ENCODE measurements at regions not wholly inside any gene's neighbourhood (a gene's known extent, or its start where the extent isn't known, plus 50 kb on each side); places are given as distances from the start of the nearest gene placed in this dataset.

- Histone ChIP-seq H3K4me3 (ENCODE audit: low read depth, low read length) (no peak overlapping the region), H3K9me3 (ENCODE audit: severe bottlenecking) (no peaks in the 10 kb centered on the region), H3K27me3 (ENCODE audit: insufficient read depth, low read depth, severe bottlenecking) (no peaks in the 10 kb centered on the region), H3K27ac (no peak overlapping the region), H3K36me3 (no peaks in the 10 kb centered on the region)
- TF ChIP-seq, protein P1, sequence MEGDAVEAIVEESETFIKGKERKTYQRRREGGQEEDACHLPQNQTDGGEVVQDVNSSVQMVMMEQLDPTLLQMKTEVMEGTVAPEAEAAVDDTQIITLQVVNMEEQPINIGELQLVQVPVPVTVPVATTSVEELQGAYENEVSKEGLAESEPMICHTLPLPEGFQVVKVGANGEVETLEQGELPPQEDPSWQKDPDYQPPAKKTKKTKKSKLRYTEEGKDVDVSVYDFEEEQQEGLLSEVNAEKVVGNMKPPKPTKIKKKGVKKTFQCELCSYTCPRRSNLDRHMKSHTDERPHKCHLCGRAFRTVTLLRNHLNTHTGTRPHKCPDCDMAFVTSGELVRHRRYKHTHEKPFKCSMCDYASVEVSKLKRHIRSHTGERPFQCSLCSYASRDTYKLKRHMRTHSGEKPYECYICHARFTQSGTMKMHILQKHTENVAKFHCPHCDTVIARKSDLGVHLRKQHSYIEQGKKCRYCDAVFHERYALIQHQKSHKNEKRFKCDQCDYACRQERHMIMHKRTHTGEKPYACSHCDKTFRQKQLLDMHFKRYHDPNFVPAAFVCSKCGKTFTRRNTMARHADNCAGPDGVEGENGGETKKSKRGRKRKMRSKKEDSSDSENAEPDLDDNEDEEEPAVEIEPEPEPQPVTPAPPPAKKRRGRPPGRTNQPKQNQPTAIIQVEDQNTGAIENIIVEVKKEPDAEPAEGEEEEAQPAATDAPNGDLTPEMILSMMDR (IDR thresholded peaks at IDR 0.05; ENCODE audit: low read depth, low read length), result no peak
- no peak for DNase-seq
Observed at GRCh38 chrX:28312259-28312658, 275.0 kb upstream of the IL1RAPL1 start.

- Histone ChIP-seq H3K27ac (no peak overlapping the region), H3K27me3 (ENCODE audit: insufficient read depth, low read depth, severe bottlenecking) (peaks cover under 1% of the 10 kb centered on the region), H3K36me3 (no peaks in the 10 kb centered on the region), H3K4me3 (ENCODE audit: low read depth, low read length) (no peak overlapping the region), H3K9me3 (ENCODE audit: severe bottlenecking) (no peaks in the 10 kb centered on the region)
- TF ChIP-seq, protein P1 (IDR thresholded peaks at IDR 0.05; ENCODE audit: low read depth, low read length), result no peak
- no peak for DNase-seq
Observed at GRCh38 chrX:28311466-28311865, 275.8 kb upstream of the IL1RAPL1 start.

- no peaks in the 10 kb centered on the region for H3K9me3 ChIP-seq (ENCODE audit: severe bottlenecking)
- TF ChIP-seq, protein P1 (IDR thresholded peaks at IDR 0.05; ENCODE audit: low read depth, low read length), result no peak
- DNase-seq, result no peak
- no peak overlapping the region for H3K4me3 ChIP-seq (ENCODE audit: low read depth, low read length)
- no peaks in the 10 kb centered on the region for H3K36me3 ChIP-seq
- no peak overlapping the region for H3K27ac ChIP-seq
- peaks cover 2% of the 10 kb centered on the region for H3K27me3 ChIP-seq (ENCODE audit: insufficient read depth, low read depth, severe bottlenecking)
Observed at GRCh38 chrX:28303486-28303885, 283.8 kb upstream of the IL1RAPL1 start.

DNA sequence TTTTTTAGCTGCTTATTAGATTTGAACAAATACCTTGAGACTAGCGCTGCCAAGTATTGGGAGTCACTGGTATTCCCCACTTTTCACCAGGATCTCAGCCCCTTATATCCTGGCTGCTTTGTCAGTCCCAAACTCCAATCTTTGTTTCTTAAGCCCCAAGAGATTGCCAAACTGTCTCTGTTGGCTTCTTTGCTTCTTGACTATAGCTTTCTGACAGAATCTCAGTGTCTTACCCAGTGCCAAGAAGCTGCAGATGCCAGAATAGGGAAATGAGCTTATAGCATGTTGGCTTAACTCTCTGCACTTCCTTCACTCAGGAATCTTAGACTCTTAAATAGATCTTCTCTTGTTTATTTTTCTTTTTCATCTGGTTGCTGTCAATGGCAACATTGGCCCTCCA lies 297.5 kb upstream of the DCAF8L1 start:
- Histone ChIP-seq H3K9me3 (ENCODE audit: severe bottlenecking) (no peaks in the 10 kb centered on the region), H3K4me3 (ENCODE audit: low read depth, low read length) (no peak overlapping the region), H3K27me3 (ENCODE audit: insufficient read depth, low read depth, severe bottlenecking) (no peaks in the 10 kb centered on the region), H3K27ac (no peak overlapping the region), H3K36me3 (no peaks in the 10 kb centered on the region)
- TF ChIP-seq, protein P1 (IDR thresholded peaks at IDR 0.05; ENCODE audit: low read depth, low read length), result no peak
- DNase-seq, result no peak

DNA sequence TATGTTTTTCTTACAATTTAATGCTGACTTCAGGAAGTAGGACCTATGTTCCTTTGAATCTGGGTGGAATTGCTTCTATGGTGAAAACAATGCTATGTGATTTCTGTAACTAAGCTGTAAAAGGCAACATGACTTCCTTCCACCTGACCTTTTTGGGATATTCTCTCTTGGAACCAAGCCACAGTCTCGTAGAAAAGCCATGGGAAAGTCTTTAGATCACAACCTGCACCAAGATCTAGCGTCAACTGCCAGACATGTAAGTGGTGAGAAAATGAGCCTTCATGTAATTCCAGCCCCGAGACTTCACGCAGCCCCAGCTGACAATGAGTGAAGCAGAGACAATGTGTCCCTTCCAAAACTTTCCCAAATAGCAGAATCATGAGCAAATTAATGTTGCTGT lies 297.0 kb upstream of the DCAF8L1 start:
- TF ChIP-seq, protein P1 (IDR thresholded peaks at IDR 0.05; ENCODE audit: low read depth, low read length), result no peak
- no peaks in the 10 kb centered on the region for H3K36me3 ChIP-seq
- H3K27me3 ChIP-seq (ENCODE audit: insufficient read depth, low read depth, severe bottlenecking), result no peaks in the 10 kb centered on the region
- no peak for DNase-seq
- H3K4me3 ChIP-seq (ENCODE audit: low read depth, low read length), result no peak overlapping the region
- H3K27ac ChIP-seq, result no peak overlapping the region
- H3K9me3 ChIP-seq (ENCODE audit: severe bottlenecking), result no peaks in the 10 kb centered on the region

DNA sequence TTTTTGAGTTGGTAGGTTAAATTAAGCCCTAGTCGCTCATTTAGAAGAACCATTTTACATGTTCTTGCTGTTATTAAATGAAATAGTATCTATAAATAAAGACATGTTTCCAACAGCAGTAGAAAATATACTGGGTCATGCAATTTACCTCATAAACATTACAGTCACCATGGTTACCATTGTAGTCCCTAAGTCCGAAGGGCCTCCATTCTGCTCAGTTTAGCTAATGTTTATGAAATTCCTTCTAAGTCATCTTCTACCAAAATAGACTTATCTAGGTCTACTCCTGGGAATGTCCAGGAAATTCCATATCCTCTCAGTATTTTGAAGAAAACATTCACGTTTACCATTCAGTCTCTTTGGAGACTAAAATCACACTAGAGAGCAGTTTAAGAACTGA lies 292.5 kb upstream of the DCAF8L1 start:
- Histone ChIP-seq H3K27me3 (ENCODE audit: insufficient read depth, low read depth, severe bottlenecking) (no peaks in the 10 kb centered on the region), H3K27ac (no peak overlapping the region), H3K9me3 (ENCODE audit: severe bottlenecking) (no peaks in the 10 kb centered on the region), H3K4me3 (ENCODE audit: low read depth, low read length) (no peak overlapping the region), H3K36me3 (no peaks in the 10 kb centered on the region)
- DNase-seq, result no peak
- TF ChIP-seq, protein P1 (IDR thresholded peaks at IDR 0.05; ENCODE audit: low read depth, low read length), result no peak

Data from WERI-Rb-1 (cell line).